Smooth muscle cell (in vitro differentiated cells): ENCODE measurements at regions not wholly inside any gene's neighbourhood (a gene's known extent, or its start where the extent isn't known, plus 50 kb on each side); places are given as distances from the start of the nearest gene placed in this dataset.

Source experiments
- DNase-seq: peaks from one replicate; lab custom pipeline; 2025; ENCODE audit not compliant: unreplicated experiment; lab: John Stamatoyannopoulos, UW
- H2AFZ ChIP-seq: fragments of 200-600 bp; sonication (generic); 2 replicates; pipeline ENCODE4 v1.6.0; 2016; ENCODE audit warnings: antibody characterized with exemption, low read depth, mild to moderate bottlenecking
- H3F3A ChIP-seq: fragments of 200-600 bp; sonication (generic); 2 replicates; pipeline ENCODE4 v1.6.0; 2017; ENCODE audit warnings: antibody characterized with exemption, low read depth
- H3K27ac ChIP-seq: fragments of 200-600 bp; sonication (generic); 2 replicates; pipeline ENCODE4 v1.5.1; 2016; ENCODE audit warnings: low read depth, mild to moderate bottlenecking
- H3K27me3 ChIP-seq: fragments of 200-600 bp; sonication (generic); 2 replicates; pipeline ENCODE4 v1.6.1; 2016; ENCODE audit warnings: low read depth, mild to moderate bottlenecking
- H3K36me3 ChIP-seq: fragments of 200-600 bp; sonication (generic); 2 replicates; pipeline ENCODE4 v1.5.1; 2016; ENCODE audit warnings: low read depth
- H3K4me1 ChIP-seq: fragments of 200-600 bp; sonication (generic); 2 replicates; pipeline ENCODE4 v1.5.1; 2016; ENCODE audit warnings: low read depth
- H3K4me2 ChIP-seq: fragments of 200-600 bp; sonication (generic); 2 replicates; pipeline ENCODE4 v1.6.0; 2016; ENCODE audit warnings: mild to moderate bottlenecking
- H3K4me3 ChIP-seq: fragments of 200-600 bp; sonication (generic); 2 replicates; pipeline ENCODE4 v1.5.1; 2016; ENCODE audit warnings: mild to moderate bottlenecking
- H3K79me2 ChIP-seq: fragments of 200-600 bp; sonication (generic); 2 replicates; pipeline ENCODE4 v1.6.0; 2016; ENCODE audit warnings: low read depth, mild to moderate bottlenecking
- H3K9ac ChIP-seq: fragments of 200-600 bp; sonication (generic); 2 replicates; pipeline ENCODE4 v1.6.0; 2016; ENCODE audit warnings: low read depth
- H3K9me3 ChIP-seq: fragments of 200-600 bp; sonication (generic); replicated peaks from 2 replicates; pipeline ENCODE4 v1.5.1; 2016; ENCODE audit warnings: low read depth
- H4K20me1 ChIP-seq: fragments of 200-600 bp; sonication (generic); 2 replicates; pipeline ENCODE4 v1.6.0; 2016; ENCODE audit warnings: low read depth
- CTCF ChIP-seq: fragments of 200-600 bp; sonication (generic); IDR thresholded peaks from 2 replicates; pipeline ENCODE4 v1.5.1; 2017; ENCODE audit warnings: borderline replicate concordance, mild to moderate bottlenecking, antibody characterized with exemption; ENCODE audit not compliant: insufficient read depth, poor library complexity, severe bottlenecking
- WGBS: methylation state at CpG from one replicate; pipeline ENCODE4 v1.1.7; 2016; ENCODE audit warnings: low lambda C conversion rate; 5-methylcytosine and 5-hydroxymethylcytosine counted together

DNA sequence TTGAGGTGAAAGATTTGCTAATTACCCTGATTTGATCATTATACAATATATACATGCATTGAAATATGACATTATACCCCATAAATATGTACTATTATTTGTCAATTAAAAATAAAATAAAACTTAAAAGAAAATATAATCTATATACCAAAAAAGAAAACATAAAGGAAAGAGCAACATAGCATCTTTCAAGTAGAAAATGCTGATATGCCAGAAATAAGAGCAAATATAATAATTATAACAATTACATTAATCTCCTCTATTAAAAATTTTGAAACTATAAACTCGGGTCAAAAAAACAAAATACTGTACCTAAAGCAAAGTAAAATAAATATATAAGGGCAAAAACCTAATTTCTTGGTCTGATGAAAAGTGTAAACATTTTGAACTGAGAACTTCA is 209.3 kb upstream of the PDE1C start:
- Histone ChIP-seq H3K9me3 (no peaks in the 10 kb centered on the region), H3K79me2 (no peaks in the 10 kb centered on the region), H3K36me3 (no peaks in the 10 kb centered on the region), H3F3A (no peaks in the 10 kb centered on the region), H3K4me2 (no peak overlapping the region), H3K4me1 (no peaks in the 10 kb centered on the region), H3K27ac (no peak overlapping the region), H4K20me1 (no peaks in the 10 kb centered on the region), H3K4me3 (no peak overlapping the region), H3K9ac (no peak overlapping the region), H3K27me3 (peaks cover 31% of the 10 kb centered on the region), H2AFZ (no peak overlapping the region)
- WGBS, result 69% methylated on average over 1 of the region's 1 CpG
- TF ChIP-seq CTCF, result no peak
- no peak for DNase-seq

DNA sequence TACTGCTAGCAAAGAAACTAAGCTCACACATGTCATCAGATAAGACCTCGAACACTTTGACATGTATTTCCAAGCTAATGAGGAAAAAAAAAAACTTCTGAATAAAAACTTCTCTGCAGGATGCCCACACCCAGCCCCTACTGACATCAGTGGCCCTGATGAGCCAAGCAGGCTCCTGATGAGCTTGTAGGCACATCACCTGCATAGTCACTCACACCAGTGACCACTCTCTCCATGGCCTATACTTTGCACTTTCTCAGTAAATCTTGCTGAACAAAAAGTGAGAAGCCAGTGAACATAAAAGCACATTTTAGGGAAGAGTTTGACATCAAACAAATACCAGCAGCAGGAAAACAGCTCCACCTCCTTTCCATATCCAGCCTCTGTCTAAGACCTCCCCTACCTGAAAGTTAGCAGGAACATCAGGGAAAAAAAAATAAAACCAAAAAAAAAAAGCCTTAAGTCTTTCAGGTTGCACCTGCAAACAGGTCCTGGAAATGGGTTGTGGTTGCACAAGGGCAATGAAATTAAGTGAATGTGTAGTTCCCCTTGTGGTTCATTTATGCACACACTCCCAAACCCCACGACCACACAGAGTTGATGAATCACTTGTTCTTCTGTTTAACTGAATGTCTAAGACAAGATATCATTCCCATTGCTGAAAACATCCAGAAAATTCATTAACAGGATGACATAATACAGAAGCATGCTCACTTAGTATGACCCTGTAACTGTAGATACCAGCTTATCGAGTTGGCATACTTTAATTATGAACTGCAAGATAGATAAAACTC is 205.2 kb upstream of the PDE1C start:
- 60% methylated on average over 3 of the region's 3 CpGs for WGBS
- no peak for TF ChIP-seq CTCF
- H3K9me3 ChIP-seq, result no peaks in the 10 kb centered on the region
- H3K27ac ChIP-seq, result no peak overlapping the region
- H3K4me3 ChIP-seq, result no peak overlapping the region
- no peaks in the 10 kb centered on the region for H3F3A ChIP-seq
- DNase-seq, result no peak
- no peaks in the 10 kb centered on the region for H3K36me3 ChIP-seq
- no peaks in the 10 kb centered on the region for H3K79me2 ChIP-seq
- H3K9ac ChIP-seq, result no peak overlapping the region
- peaks cover 31% of the 10 kb centered on the region for H3K27me3 ChIP-seq
- H4K20me1 ChIP-seq, result no peaks in the 10 kb centered on the region
- no peak overlapping the region for H2AFZ ChIP-seq
- no peak overlapping the region for H3K4me2 ChIP-seq
- H3K4me1 ChIP-seq, result no peaks in the 10 kb centered on the region

GRCh38 chr7:32273297-32273696 is 203.1 kb upstream of the PDE1C start:
- no peaks in the 10 kb centered on the region for H3F3A ChIP-seq
- H3K4me3 ChIP-seq, result no peak overlapping the region
- H3K79me2 ChIP-seq, result no peaks in the 10 kb centered on the region
- no peaks in the 10 kb centered on the region for H3K36me3 ChIP-seq
- H2AFZ ChIP-seq, result no peak overlapping the region
- H3K9me3 ChIP-seq, result no peaks in the 10 kb centered on the region
- H3K27me3 ChIP-seq, result peaks cover 20% of the 10 kb centered on the region
- no peak overlapping the region for H3K27ac ChIP-seq
- H3K4me2 ChIP-seq, result no peak overlapping the region
- WGBS, result 82% methylated on average over 1 of the region's 1 CpG
- H3K9ac ChIP-seq, result no peak overlapping the region
- TF ChIP-seq CTCF, result no peak
- DNase-seq, result no peak
- no peaks in the 10 kb centered on the region for H4K20me1 ChIP-seq
- no peaks in the 10 kb centered on the region for H3K4me1 ChIP-seq

DNA sequence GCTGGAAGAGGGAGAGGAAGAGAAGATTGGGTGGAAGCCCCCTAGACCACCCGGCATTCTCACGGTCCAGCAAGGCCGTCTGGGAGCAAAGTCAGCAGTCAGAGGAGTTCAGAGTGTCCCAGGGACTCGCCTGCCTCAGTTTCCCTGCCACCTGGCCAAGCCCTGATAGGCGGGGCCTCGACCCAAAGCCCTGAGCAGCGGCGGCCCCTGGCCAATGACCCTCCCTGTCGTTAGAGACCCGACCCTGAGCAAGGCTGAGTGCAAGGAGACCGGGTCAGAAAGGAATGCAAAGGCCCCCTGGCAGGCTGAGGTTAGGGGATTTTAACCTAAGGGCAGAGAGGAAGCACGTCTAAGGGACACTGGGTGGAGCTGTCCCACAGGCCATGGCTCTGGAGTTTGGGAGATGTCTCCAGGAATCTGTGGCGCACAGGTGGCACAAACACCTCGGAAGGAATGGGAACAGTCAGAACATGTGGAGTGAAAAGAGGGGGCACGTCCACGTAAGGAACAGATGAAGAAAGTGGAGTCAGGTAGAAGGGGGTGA is 196.8 kb upstream of the PDE1C start:
- Histone ChIP-seq H3K79me2 (no peaks in the 10 kb centered on the region), H3K27me3 (no peaks in the 10 kb centered on the region), H3K27ac (no peak overlapping the region), H3F3A (no peaks in the 10 kb centered on the region), H4K20me1 (no peaks in the 10 kb centered on the region), H3K4me1 (no peaks in the 10 kb centered on the region), H3K4me2 (no peak overlapping the region), H3K9me3 (no peaks in the 10 kb centered on the region), H2AFZ (no peak overlapping the region), H3K4me3 (no peak overlapping the region), H3K9ac (no peak overlapping the region), H3K36me3 (no peaks in the 10 kb centered on the region)
- 70% methylated on average over 16 of the region's 16 CpGs for WGBS
- TF ChIP-seq CTCF, result no peak
- no peak for DNase-seq
